Panc1 (cell line): ENCODE measurements at regions not wholly inside any gene's neighbourhood (a gene's known extent, or its start where the extent isn't known, plus 50 kb on each side); places are given as distances from the start of the nearest gene placed in this dataset.

ENCODE experiments used
- POLR2AphosphoS5 ChIP-seq: IDR thresholded peaks from 2 replicates; pipeline ENCODE4 v1.6.1; 2012; ENCODE audit warnings: mild to moderate bottlenecking, low read depth, low read length, moderate library complexity
- SIN3A ChIP-seq: IDR thresholded peaks from 2 replicates; pipeline ENCODE4 v1.6.1; 2012; ENCODE audit warnings: low read depth, mild to moderate bottlenecking, low read length, moderate library complexity, borderline replicate concordance; ENCODE audit not compliant: insufficient read depth
- TCF7L2 ChIP-seq: IDR thresholded peaks from 2 replicates; pipeline ENCODE4 v1.6.1; 2011; ENCODE audit warnings: mild to moderate bottlenecking, low read depth, low read length, inconsistent platforms
- TF ChIP-seq, protein P1 (sequence below): fragments of 450-650 bp; IDR thresholded peaks from 2 replicates; pipeline ENCODE4 v1.5.1; 2017; ENCODE audit warnings: mild to moderate bottlenecking
- TF ChIP-seq, protein P2 (sequence below), 2 experiments: IDR thresholded peaks; 2 replicates each; pipeline ENCODE4 v1.6.1; 2011 to 2012; ENCODE audit warnings: low read depth in 2 of 2, control low read depth in 1 of 2, low read length in 1 of 2, mild to moderate bottlenecking in 1 of 2, moderate library complexity in 1 of 2; ENCODE audit not compliant: insufficient read depth in 1 of 2

DNA sequence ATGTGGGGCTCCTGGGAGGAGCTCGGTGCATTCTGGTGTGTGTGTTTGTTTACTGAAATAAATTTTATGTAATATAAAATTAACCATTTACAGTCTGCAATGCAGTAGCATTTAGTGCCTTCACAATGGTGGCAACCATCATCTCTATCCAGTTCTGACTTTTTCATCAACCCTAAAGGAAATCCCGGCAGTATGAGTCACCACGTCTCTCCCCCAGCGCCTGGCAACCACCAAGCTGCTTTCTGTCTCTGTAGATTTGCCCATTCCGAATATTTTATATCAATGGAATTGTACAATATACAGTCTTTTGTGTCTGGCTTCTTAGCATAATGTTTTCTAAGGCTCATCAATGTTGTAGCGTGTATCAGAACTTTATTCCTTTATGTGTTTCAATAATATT, 300.5 kb downstream of the MIAT start:
- TF ChIP-seq, protein P1, sequence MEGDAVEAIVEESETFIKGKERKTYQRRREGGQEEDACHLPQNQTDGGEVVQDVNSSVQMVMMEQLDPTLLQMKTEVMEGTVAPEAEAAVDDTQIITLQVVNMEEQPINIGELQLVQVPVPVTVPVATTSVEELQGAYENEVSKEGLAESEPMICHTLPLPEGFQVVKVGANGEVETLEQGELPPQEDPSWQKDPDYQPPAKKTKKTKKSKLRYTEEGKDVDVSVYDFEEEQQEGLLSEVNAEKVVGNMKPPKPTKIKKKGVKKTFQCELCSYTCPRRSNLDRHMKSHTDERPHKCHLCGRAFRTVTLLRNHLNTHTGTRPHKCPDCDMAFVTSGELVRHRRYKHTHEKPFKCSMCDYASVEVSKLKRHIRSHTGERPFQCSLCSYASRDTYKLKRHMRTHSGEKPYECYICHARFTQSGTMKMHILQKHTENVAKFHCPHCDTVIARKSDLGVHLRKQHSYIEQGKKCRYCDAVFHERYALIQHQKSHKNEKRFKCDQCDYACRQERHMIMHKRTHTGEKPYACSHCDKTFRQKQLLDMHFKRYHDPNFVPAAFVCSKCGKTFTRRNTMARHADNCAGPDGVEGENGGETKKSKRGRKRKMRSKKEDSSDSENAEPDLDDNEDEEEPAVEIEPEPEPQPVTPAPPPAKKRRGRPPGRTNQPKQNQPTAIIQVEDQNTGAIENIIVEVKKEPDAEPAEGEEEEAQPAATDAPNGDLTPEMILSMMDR, result no peak
- TF ChIP-seq POLR2AphosphoS5, result no peak
- no peak for TF ChIP-seq TCF7L2
- TF ChIP-seq, protein P2, sequence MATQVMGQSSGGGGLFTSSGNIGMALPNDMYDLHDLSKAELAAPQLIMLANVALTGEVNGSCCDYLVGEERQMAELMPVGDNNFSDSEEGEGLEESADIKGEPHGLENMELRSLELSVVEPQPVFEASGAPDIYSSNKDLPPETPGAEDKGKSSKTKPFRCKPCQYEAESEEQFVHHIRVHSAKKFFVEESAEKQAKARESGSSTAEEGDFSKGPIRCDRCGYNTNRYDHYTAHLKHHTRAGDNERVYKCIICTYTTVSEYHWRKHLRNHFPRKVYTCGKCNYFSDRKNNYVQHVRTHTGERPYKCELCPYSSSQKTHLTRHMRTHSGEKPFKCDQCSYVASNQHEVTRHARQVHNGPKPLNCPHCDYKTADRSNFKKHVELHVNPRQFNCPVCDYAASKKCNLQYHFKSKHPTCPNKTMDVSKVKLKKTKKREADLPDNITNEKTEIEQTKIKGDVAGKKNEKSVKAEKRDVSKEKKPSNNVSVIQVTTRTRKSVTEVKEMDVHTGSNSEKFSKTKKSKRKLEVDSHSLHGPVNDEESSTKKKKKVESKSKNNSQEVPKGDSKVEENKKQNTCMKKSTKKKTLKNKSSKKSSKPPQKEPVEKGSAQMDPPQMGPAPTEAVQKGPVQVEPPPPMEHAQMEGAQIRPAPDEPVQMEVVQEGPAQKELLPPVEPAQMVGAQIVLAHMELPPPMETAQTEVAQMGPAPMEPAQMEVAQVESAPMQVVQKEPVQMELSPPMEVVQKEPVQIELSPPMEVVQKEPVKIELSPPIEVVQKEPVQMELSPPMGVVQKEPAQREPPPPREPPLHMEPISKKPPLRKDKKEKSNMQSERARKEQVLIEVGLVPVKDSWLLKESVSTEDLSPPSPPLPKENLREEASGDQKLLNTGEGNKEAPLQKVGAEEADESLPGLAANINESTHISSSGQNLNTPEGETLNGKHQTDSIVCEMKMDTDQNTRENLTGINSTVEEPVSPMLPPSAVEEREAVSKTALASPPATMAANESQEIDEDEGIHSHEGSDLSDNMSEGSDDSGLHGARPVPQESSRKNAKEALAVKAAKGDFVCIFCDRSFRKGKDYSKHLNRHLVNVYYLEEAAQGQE (IDR thresholded peaks at IDR 0.05; ENCODE audit: insufficient read depth in 1 of 2, low read depth in 2 of 2, low read length in 1 of 2), result no peak
- no peak for TF ChIP-seq SIN3A
